Pancreas (tissue), 10 donors: ENCODE measurements at regions not wholly inside any gene's neighbourhood (a gene's known extent, or its start where the extent isn't known, plus 50 kb on each side); places are given as distances from the start of the nearest gene placed in this dataset.

Experiments
- ATAC-seq, 4 donors: fragments of 200-7000 bp; cut with Tn5 transposase; one replicate each; pipeline versions ENCODE4 v1.8.0 to v1.9.1; 2020; ENCODE audit warnings: mild to moderate bottlenecking in 4 of 4, moderate library complexity in 4 of 4
- DNase-seq, 6 donors: peaks; one replicate each; pipeline ENCODE4 v3.0.0-alpha.2; 2020
- FAIRE-seq: peaks from 2 replicates; lab custom pipeline; 2012; peaks lifted over from hg19 to GRCh38; lab: Jason Lieb, UNC
- H3K27ac ChIP-seq, 4 donors: fragments of 200-600 bp; sonication (generic); 1 replicate in 3 of 4; 2 replicates in 1 of 4; pipeline versions ENCODE4 v1.5.0 to v1.8.0; 2020
- H3K27me3 ChIP-seq, 4 donors: fragments of 200-600 bp; one replicate each; pipeline ENCODE4 v1.8.0; 2021
- H3K36me3 ChIP-seq, 3 donors: fragments of 200-600 bp; sonication (generic) in 1 of 3; one replicate each; pipeline versions ENCODE4 v1.5.0 to v1.8.0; 2020 to 2021
- H3K4me1 ChIP-seq, 3 donors: fragments of 200-600 bp; one replicate each; pipeline ENCODE4 v1.8.0; 2021
- H3K4me3 ChIP-seq, 4 donors: fragments of 200-600 bp; sonication (generic) in 2 of 4; one replicate each; pipeline versions ENCODE4 v1.5.0 to v1.8.0; 2020 to 2021
- H3K9me3 ChIP-seq, 4 donors: fragments of 200-600 bp; one replicate each; pipeline ENCODE4 v1.8.0; 2021
- CTCF ChIP-seq, 4 donors: fragments of 200-600 bp; sonication (generic) in 3 of 4; IDR thresholded peaks; one replicate each; pipeline versions ENCODE4 v1.5.0 to v1.8.0; 2021; ENCODE audit warnings: antibody characterized with exemption in 4 of 4
- WGBS, 2 donors: extraction: QIAGEN DNeasy Blood & Tissue Kit; methylation state at CpG; one replicate each; pipeline ENCODE4 v1.1.7; 2013; 5-methylcytosine and 5-hydroxymethylcytosine counted together
- intact Hi-C, 3 donors: fragments of 100-400 bp; cut with DNase I; formaldehyde crosslinking; loops; one replicate each; pipeline versions ENCODE4 v1.11.1 to v1.14.2; 2022
- donor health status: healthy with polysubstance abuse.
- donor health status: DM: no; HTN: no; CAD: no; lungs with moderate emphysema.
- donor health status: DM: no; HTN: no; CAD: no.
- donor health status: control.
- donor health status: control.
- donor health status: Bipolar disorder and iron deficiency.
- donor health status: DM: yes; HTN: yes; CAD: no.
- donor health status: DM: no; HTN: no; CAD: no.
- donor health status: DM: no; HTN: no; CAD: no.
- donor health status: DM: yes; HTN: yes; CAD: no.

GRCh38 chr20:59381689-59382088, 81.3 kb downstream of the EDN3 start:
- intact Hi-C loops = no loop called here
- no peak for FAIRE-seq
- WGBS, 2 donors = 45 to 65% methylated on average over 7 of the region's 8 CpGs

GRCh38 chr20:59382157-59382725, 81.8 kb downstream of the EDN3 start:
- DNase-seq (no peak), ATAC-seq (no peak), FAIRE-seq (no peak)
- Histone ChIP-seq H3K27ac (no peak overlapping the region), H3K36me3 (no peaks in the 10 kb centered on the region), H3K4me3 (no peak overlapping the region), H3K27me3 (no peaks in the 10 kb centered on the region), H3K9me3 (no peaks in the 10 kb centered on the region), H3K4me1 (no peaks in the 10 kb centered on the region)
- intact Hi-C loops = no loop called here
- WGBS, 2 donors = 68 to 71% methylated on average over 19 of the region's 19 CpGs
- TF ChIP-seq CTCF (IDR thresholded peaks at IDR 0.05) = no peak

More at GRCh38 chr20:59381689-59382088, 81.3 kb downstream of the EDN3 start:
- Histone ChIP-seq H3K36me3 (no peaks in the 10 kb centered on the region), H3K9me3 (no peaks in the 10 kb centered on the region), H3K4me3 (no peak overlapping the region), H3K27me3 (no peaks in the 10 kb centered on the region), H3K27ac (no peak overlapping the region), H3K4me1 (no peaks in the 10 kb centered on the region)
- DNase-seq = no peak
- ATAC-seq = no peak
- TF ChIP-seq CTCF (IDR thresholded peaks at IDR 0.05) = no peak

GRCh38 chr20:59382907-59383306, 82.5 kb downstream of the EDN3 start:
- no peak overlapping the region for H3K4me3 ChIP-seq
- FAIRE-seq = no peak
- H3K4me1 ChIP-seq = no peaks in the 10 kb centered on the region
- 55 to 56% methylated on average over 10 of the region's 10 CpGs for WGBS, 2 donors
- no peak for ATAC-seq
- H3K9me3 ChIP-seq = no peaks in the 10 kb centered on the region
- H3K27ac ChIP-seq = no peak overlapping the region
- intact Hi-C loops = no loop called here
- no peaks in the 10 kb centered on the region for H3K36me3 ChIP-seq
- no peak for TF ChIP-seq CTCF (IDR thresholded peaks at IDR 0.05)
- H3K27me3 ChIP-seq = no peaks in the 10 kb centered on the region
- no peak for DNase-seq

- Histone ChIP-seq H3K27ac (no peak overlapping the region), H3K4me1 (no peaks in the 10 kb centered on the region), H3K9me3 (no peaks in the 10 kb centered on the region), H3K4me3 (no peak overlapping the region), H3K36me3 (no peaks in the 10 kb centered on the region), H3K27me3 (no peaks in the 10 kb centered on the region)
- no peak for DNase-seq
- intact Hi-C loops = no loop called here
- no peak for FAIRE-seq
- no peak for TF ChIP-seq CTCF (IDR thresholded peaks at IDR 0.05)
- WGBS, 2 donors = 59 to 66% methylated on average over 3 of the region's 3 CpGs
- ATAC-seq = no peak
These were observed 84.6 kb downstream of the EDN3 start for GRCh38 chr20:59385038-59385437.

- no peak for ATAC-seq
- Histone ChIP-seq H3K36me3 (no peaks in the 10 kb centered on the region), H3K27me3 (no peaks in the 10 kb centered on the region), H3K9me3 (no peaks in the 10 kb centered on the region), H3K27ac (no peak overlapping the region), H3K4me1 (no peaks in the 10 kb centered on the region), H3K4me3 (no peak overlapping the region)
- WGBS, 2 donors = 38 to 39% methylated on average over 5 of the region's 5 CpGs
- no peak for DNase-seq
- FAIRE-seq = no peak
- intact Hi-C loops = no loop called here
- no peak for TF ChIP-seq CTCF (IDR thresholded peaks at IDR 0.05)
These were observed 85.1 kb downstream of the EDN3 start for GRCh38 chr20:59385480-59385879.
